K562 (cell line): ENCODE measurements at regions not wholly inside any gene's neighbourhood (a gene's known extent, or its start where the extent isn't known, plus 50 kb on each side); places are given as distances from the start of the nearest gene placed in this dataset.

ENCODE experiments used
- ATAC-seq: fragments of 200-7000 bp; cut with Tn5 transposase; 3 replicates; pipeline ENCODE4 v1.9.1; 2020; ENCODE audit warnings: moderate library complexity
- BruUV-seq: library from RNA; stranded (reverse); fragments of 400-500 nt; replicated peaks from 2 replicates; lab custom pipeline; 2021; lab: Mats Ljungman, UMichigan
- CTCF ChIA-PET: fragments of 300-600 bp; formaldehyde crosslinking; extraction: SDS; loops from one replicate; lab custom pipeline; 2021; ENCODE audit warnings: low intra/inter-chr PET ratio; lab: Yijun Ruan, JAX
- POLR2A ChIA-PET: fragments of 300-600, 350-650 bp; sonication (Branson Sonifier 250); formaldehyde crosslinking; extraction: SDS; loops from one replicate; lab custom pipeline; 2021; ENCODE audit warnings: antibody characterized with exemption, inconsistent platforms; lab: Yijun Ruan, JAX
- DNase-seq, 4 experiments: peaks; one replicate each; pipeline versions ENCODE4 v3.0.0 to v3.0.0-alpha.2; 2011 to 2018; ENCODE audit warnings: low spot score in 3 of 4, mixed read lengths in 3 of 4; ENCODE audit errors: extremely low read depth in 1 of 4
- FAIRE-seq: peaks from 2 replicates; lab custom pipeline; 2011; peaks lifted over from hg19 to GRCh38; lab: Jason Lieb, UNC
- H2AFZ ChIP-seq: 2 replicates; pipeline ENCODE4 v1.6.0; 2011; ENCODE audit warnings: low read depth, low read length, control low read depth, inconsistent platforms
- H3K27ac ChIP-seq: fragments of 200-600 bp; 3 replicates; pipeline ENCODE4 v1.8.0; 2011; ENCODE audit warnings: low read depth, mild to moderate bottlenecking, control low read depth, inconsistent platforms, low read length, moderate library complexity, mixed read lengths; ENCODE audit errors: extremely low read depth
- H3K27me3 ChIP-seq, 2 experiments: fragments of 300-600 bp in 1 of 2; 2 replicates in 1 of 2; 3 replicates in 1 of 2; pipeline versions ENCODE4 v1.6.0 to v1.8.0; 2011; ENCODE audit warnings: inconsistent platforms in 2 of 2, low read length in 2 of 2, mild to moderate bottlenecking in 1 of 2, mixed read lengths in 1 of 2, moderate library complexity in 1 of 2; ENCODE audit not compliant: control insufficient read depth in 2 of 2, insufficient read depth in 2 of 2
- H3K36me3 ChIP-seq: fragments of 300-600 bp; 3 replicates; pipeline ENCODE4 v1.8.0; 2011; ENCODE audit warnings: mild to moderate bottlenecking, low read length, inconsistent platforms; ENCODE audit not compliant: control insufficient read depth, insufficient read depth
- H3K4me1 ChIP-seq, 2 experiments: fragments of 200-600 bp in 1 of 2; replicated peaks in 1 of 2; 2 replicates in 1 of 2; 3 replicates in 1 of 2; pipeline versions ENCODE4 v1.5.1 to v1.8.0; 2011; ENCODE audit warnings: inconsistent platforms in 2 of 2, low read length in 2 of 2, mild to moderate bottlenecking in 1 of 2, mixed read lengths in 1 of 2, moderate library complexity in 1 of 2; ENCODE audit not compliant: control insufficient read depth in 2 of 2, insufficient read depth in 2 of 2
- H3K4me2 ChIP-seq: 2 replicates; pipeline ENCODE4 v1.6.1; 2011; ENCODE audit warnings: low read length, control low read depth, inconsistent platforms, mixed read lengths; ENCODE audit not compliant: insufficient read depth
- H3K4me3 ChIP-seq: fragments of 200-600 bp; sonication (generic), shearing (Covaris generic); 2 replicates; pipeline ENCODE4 v1.5.1; 2016; ENCODE audit warnings: control low read depth, inconsistent platforms
- H3K79me2 ChIP-seq: fragments of 200-600 bp; 3 replicates; pipeline ENCODE4 v1.8.0; 2011; ENCODE audit warnings: low read length, inconsistent platforms; ENCODE audit not compliant: control insufficient read depth, insufficient read depth
- H3K9ac ChIP-seq, 2 experiments: 2 replicates each; pipeline versions ENCODE4 v1.6.0 to v1.6.1; 2011; ENCODE audit warnings: low read depth in 2 of 2, low read length in 2 of 2, control low read depth in 1 of 2, inconsistent platforms in 1 of 2, mild to moderate bottlenecking in 1 of 2, mixed read lengths in 1 of 2; ENCODE audit not compliant: insufficient read depth in 1 of 2
- H3K9me1 ChIP-seq: one replicate; pipeline ENCODE4 v1.6.0; 2011; ENCODE audit warnings: inconsistent platforms, mild to moderate bottlenecking, low read length, moderate library complexity; ENCODE audit not compliant: control insufficient read depth, insufficient read depth
- H3K9me3 ChIP-seq: replicated peaks from 2 replicates; pipeline ENCODE4 v1.5.1; 2011; ENCODE audit warnings: low read depth, low read length, inconsistent platforms; ENCODE audit not compliant: control insufficient read depth, insufficient read depth
- H4K20me1 ChIP-seq: replicated peaks from 2 replicates; pipeline ENCODE4 v1.6.1; 2011; ENCODE audit warnings: low read length, inconsistent platforms, mixed read lengths; ENCODE audit not compliant: control insufficient read depth, insufficient read depth
- AFF1 ChIP-seq, 2 experiments: fragments of 450-650 bp; IDR thresholded peaks; 2 replicates each; pipeline ENCODE4 v1.6.1; 2018; ENCODE audit warnings: mild to moderate bottlenecking in 2 of 2, low read depth in 1 of 2; ENCODE audit not compliant: partially characterized antibody in 2 of 2
- CTCF ChIP-seq, 3 experiments: IDR thresholded peaks in 2 of 3; conservative IDR thresholded peaks in 1 of 3; 2 replicates each; pipeline ENCODE4 v1.5.1; 2011 to 2012; ENCODE audit warnings: low read length in 3 of 3, mild to moderate bottlenecking in 3 of 3, control low read depth in 2 of 3, improper control_type of control experiment in 1 of 3, inconsistent platforms in 1 of 3, low read depth in 1 of 3, mixed read lengths in 1 of 3, moderate library complexity in 1 of 3; ENCODE audit not compliant: insufficient read depth in 2 of 3
- KLF10 ChIP-seq: fragments of 250-450 bp; sonication (Bioruptor Pico); IDR thresholded peaks from 2 replicates; pipeline ENCODE4 v1.6.1; 2021; ENCODE audit warnings: matching md5 sums
- NR2F6 ChIP-seq: fragments of 450-650 bp; formaldehyde crosslinking; IDR thresholded peaks from 2 replicates; pipeline ENCODE4 v1.4.0; 2020; ENCODE audit warnings: mild to moderate bottlenecking
- SREBF1 ChIP-seq: fragments of 150-350 bp; IDR thresholded peaks from 2 replicates; pipeline ENCODE4 v1.6.1; 2014; ENCODE audit warnings: antibody characterized with exemption, low read depth, low read length, borderline replicate concordance
- ZBTB49 ChIP-seq: sonication (generic); formaldehyde crosslinking; IDR thresholded peaks from 2 replicates; pipeline ENCODE4 v1.8.0; 2022; ENCODE audit warnings: missing genetic modification reagents, mild to moderate bottlenecking, borderline replicate concordance
- WGBS: fragments of 100-300 bp; shearing (Covaris generic); methylation state at CpG from one replicate; pipeline ENCODE4 v1.1.6; 2016; ENCODE audit warnings: low coverage, mixed read lengths; ENCODE audit not compliant: insufficient coverage; ENCODE audit errors: missing lambda C conversion rate; 5-methylcytosine and 5-hydroxymethylcytosine counted together
- in situ Hi-C: fragments of 300-500 bp; cut with MboI; formaldehyde crosslinking; loops from 4 replicates; pipeline ENCODE4 v1.15.0; 2018; ENCODE audit warnings: inconsistent platforms, mixed read lengths
- intact Hi-C: fragments of 100-400 bp; cut with micrococcal nuclease; formaldehyde crosslinking; loops from 2 replicates; pipeline ENCODE4 v1.14.2; 2022

- Histone ChIP-seq H3K9me1 (no peaks in the 10 kb centered on the region), H3K79me2 (no peaks in the 10 kb centered on the region), H3K9me3 (no peaks in the 10 kb centered on the region), H3K4me3 (no peak overlapping the region), H3K4me1 (no peaks in the 10 kb centered on the region), H3K4me2 (no peak overlapping the region), H3K36me3 (no peaks in the 10 kb centered on the region), H2AFZ (no peak overlapping the region), H3K27me3 (peaks cover 0 to 4% of the 10 kb centered on the region in 2 experiments; a peak in 1 of 5 replicates), H3K9ac (no peak overlapping the region), H4K20me1 (no peaks in the 10 kb centered on the region), H3K27ac (no peak overlapping the region)
- POLR2A ChIA-PET = no interaction called here
- no TSS peak for BruUV-seq
- no peak for TF ChIP-seq SREBF1
- no peak for TF ChIP-seq KLF10 (CRISPR knock-in tag)
- TF ChIP-seq NR2F6 = no peak
- no peak for TF ChIP-seq CTCF (IDR thresholded peaks at IDR 0.05 in 2 of 3, conservative IDR thresholded peaks at IDR 0.05 in 1 of 3; ENCODE audit: insufficient read depth in 2 of 3, low read depth in 1 of 3, low read length in 3 of 3)
- FAIRE-seq (no peak), DNase-seq (no peak), ATAC-seq (no peak)
- CTCF ChIA-PET = no interaction called here
- 0% methylated on average over 1 of the region's 1 CpG for WGBS
- in situ Hi-C loops (no loop called here), intact Hi-C loops (no loop called here)
Measured at GRCh38 chr7:51611937-51612336, 295.3 kb upstream of the COBL start.

- in situ Hi-C loops = no loop called here
- no peaks in the 10 kb centered on the region for H4K20me1 ChIP-seq
- no peaks in the 10 kb centered on the region for H3K79me2 ChIP-seq
- no peaks in the 10 kb centered on the region for H3K4me1 ChIP-seq
- no peak overlapping the region for H2AFZ ChIP-seq
- peaks cover 0 to 4% of the 10 kb centered on the region in 2 experiments; a peak in 1 of 5 replicates for H3K27me3 ChIP-seq
- ATAC-seq = no peak
- ChIA-PET CTCF (no interaction called here), POLR2A (interaction anchor here (0.6 kb wide), 1 partner anchor 877 kb away, joined by 3 read pairs; no protein-coding TSS in a partner anchor)
- no peak overlapping the region for H3K9ac ChIP-seq
- no TSS peak for BruUV-seq
- no peak for FAIRE-seq
- H3K27ac ChIP-seq = no peak overlapping the region
- no peak overlapping the region for H3K4me2 ChIP-seq
- H3K4me3 ChIP-seq = no peak overlapping the region
- no peaks in the 10 kb centered on the region for H3K36me3 ChIP-seq
- DNase-seq = no peak
- H3K9me1 ChIP-seq = no peaks in the 10 kb centered on the region
- intact Hi-C loops = no loop called here
- H3K9me3 ChIP-seq = no peaks in the 10 kb centered on the region
- WGBS = 1% methylated on average over 8 of the region's 11 CpGs
- TF ChIP-seq AFF1 (IDR thresholded peaks at IDR 0.05; ENCODE audit: low read depth in 1 of 2, partially characterized antibody in 2 of 2) = no peak
- no peak for TF ChIP-seq ZBTB49
Measured at GRCh38 chr7:51607447-51607846, 290.8 kb upstream of the COBL start.
